ENCODE measurements at regions not wholly inside any gene's neighbourhood (a gene's known extent, or its start where the extent isn't known, plus 50 kb on each side); places are given as distances from the start of the nearest gene placed in this dataset.

DNA sequence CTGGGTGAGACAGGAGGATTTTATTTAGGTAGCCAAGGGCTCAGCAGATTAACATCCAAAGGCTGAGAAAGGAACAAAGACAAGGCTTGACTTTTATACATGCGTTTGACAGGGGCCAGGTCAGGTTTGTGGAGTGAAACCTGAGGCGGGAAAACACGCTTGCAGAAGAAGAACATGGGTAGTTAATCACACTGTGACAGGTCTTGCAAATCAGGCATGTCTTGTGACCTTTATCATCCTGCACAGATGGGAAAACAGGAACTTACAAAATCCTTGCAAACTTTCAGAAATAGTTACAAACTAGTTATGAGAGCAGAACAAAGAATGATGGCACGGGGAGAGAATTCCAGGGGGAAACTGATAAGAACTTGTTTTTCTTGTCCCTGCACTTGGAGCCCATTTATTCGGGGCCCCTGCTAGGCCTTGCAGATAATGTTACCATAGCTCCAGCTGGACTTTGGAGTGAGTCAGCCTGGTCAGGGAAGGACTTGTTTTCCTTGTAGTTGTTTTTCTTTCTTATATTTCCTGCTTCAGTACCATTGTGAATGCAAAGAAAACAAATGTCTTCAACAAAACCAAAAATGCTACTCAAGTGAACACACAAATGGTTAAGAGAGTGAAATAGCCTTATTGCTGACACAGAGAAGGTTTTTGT lies 965.9 kb upstream of the ROBO1 start (continued):
- TF ChIP-seq RFX1 (IDR thresholded peaks at IDR 0.05) (peak; percentile 63), THAP12 (CRISPR knock-in tag; IDR thresholded peaks at IDR 0.05) (no peak), CBFA2T2 (conservative IDR thresholded peaks at IDR 0.05) (peak; percentile 79), TAF9B (IDR thresholded peaks at IDR 0.05; ENCODE audit: partially characterized antibody) (peak; percentile 51), STAT5A (IDR thresholded peaks at IDR 0.05; ENCODE audit: borderline replicate concordance, low read length) (peak; percentile 19; the same call in 1 of the 2 replicates), RNF2 (IDR thresholded peaks at IDR 0.05) (peak; percentile 41; the same call in 1 of the 2 replicates), LCOR (CRISPR knock-in tag; IDR thresholded peaks at IDR 0.05) (peak; percentile 34; the same call in 1 of the 2 replicates), HDAC3 (IDR thresholded peaks at IDR 0.05; ENCODE audit: borderline replicate concordance, partially characterized antibody) (peak; percentile 45), PHB (CRISPR knock-in tag; IDR thresholded peaks at IDR 0.05) (no peak), SMAD4 (CRISPR knock-in tag; conservative IDR thresholded peaks at IDR 0.05) (0 out of 2 replicates have a peak, but pooled peaks have one; percentile 39), SOX6 (IDR thresholded peaks at IDR 0.05) (peak; percentile 98), ZNF584 (CRISPR knock-in tag; IDR thresholded peaks at IDR 0.05; ENCODE audit: low read depth) (0 out of 2 replicates have a peak, but pooled peaks have one; percentile 47), KLF10 (CRISPR knock-in tag; IDR thresholded peaks at IDR 0.05) (no peak)
- TF ChIP-seq, protein P1, sequence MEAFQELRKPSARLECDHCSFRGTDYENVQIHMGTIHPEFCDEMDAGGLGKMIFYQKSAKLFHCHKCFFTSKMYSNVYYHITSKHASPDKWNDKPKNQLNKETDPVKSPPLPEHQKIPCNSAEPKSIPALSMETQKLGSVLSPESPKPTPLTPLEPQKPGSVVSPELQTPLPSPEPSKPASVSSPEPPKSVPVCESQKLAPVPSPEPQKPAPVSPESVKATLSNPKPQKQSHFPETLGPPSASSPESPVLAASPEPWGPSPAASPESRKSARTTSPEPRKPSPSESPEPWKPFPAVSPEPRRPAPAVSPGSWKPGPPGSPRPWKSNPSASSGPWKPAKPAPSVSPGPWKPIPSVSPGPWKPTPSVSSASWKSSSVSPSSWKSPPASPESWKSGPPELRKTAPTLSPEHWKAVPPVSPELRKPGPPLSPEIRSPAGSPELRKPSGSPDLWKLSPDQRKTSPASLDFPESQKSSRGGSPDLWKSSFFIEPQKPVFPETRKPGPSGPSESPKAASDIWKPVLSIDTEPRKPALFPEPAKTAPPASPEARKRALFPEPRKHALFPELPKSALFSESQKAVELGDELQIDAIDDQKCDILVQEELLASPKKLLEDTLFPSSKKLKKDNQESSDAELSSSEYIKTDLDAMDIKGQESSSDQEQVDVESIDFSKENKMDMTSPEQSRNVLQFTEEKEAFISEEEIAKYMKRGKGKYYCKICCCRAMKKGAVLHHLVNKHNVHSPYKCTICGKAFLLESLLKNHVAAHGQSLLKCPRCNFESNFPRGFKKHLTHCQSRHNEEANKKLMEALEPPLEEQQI (IDR thresholded peaks at IDR 0.05): peak; percentile 80

Measured in K562 (cell line).